A549 (cell line): ENCODE measurements at regions not wholly inside any gene's neighbourhood (a gene's known extent, or its start where the extent isn't known, plus 50 kb on each side); places are given as distances from the start of the nearest gene placed in this dataset.

Source experiments
- ATAC-seq, 2 experiments: fragments of 200-7000 bp in 1 of 2; fragments of >200 bp in 1 of 2; cut with Nextera tagmentation in 1 of 2; cut with Tn5 transposase in 1 of 2; 3 replicates each; pipeline versions ENCODE4 v1.8.0 to v1.9.1; 2018 to 2020; ENCODE audit warnings: mild to moderate bottlenecking in 1 of 2, moderate library complexity in 1 of 2
- CTCF ChIA-PET: fragments of 300-600 bp; sonication (Branson Sonifier 250); formaldehyde crosslinking; extraction: SDS; loops from one replicate; lab custom pipeline; 2021; ENCODE audit warnings: antibody characterized with exemption, inconsistent platforms; lab: Yijun Ruan, JAX
- POLR2A ChIA-PET: fragments of 350-600 bp; formaldehyde crosslinking; extraction: SDS; loops from one replicate; lab custom pipeline; 2021; ENCODE audit warnings: antibody characterized with exemption, inconsistent platforms; lab: Yijun Ruan, JAX
- DNase-seq, 2 experiments: peaks; one replicate each; pipeline versions ENCODE4 v3.0.0 to v3.0.0-alpha.2; 2011 to 2016; ENCODE audit warnings: low read depth in 1 of 2, low spot score in 1 of 2
- FAIRE-seq: peaks from 2 replicates; lab custom pipeline; 2011; peaks lifted over from hg19 to GRCh38; lab: Jason Lieb, UNC
- H3K27ac ChIP-seq, 2 experiments: fragments of >200 bp; sonication (Bioruptor Twin); formaldehyde crosslinking; 3 replicates each; pipeline ENCODE4 v1.5.1; 2016 to 2017
- H3K4me1 ChIP-seq: fragments of >200 bp; sonication (Bioruptor Twin); formaldehyde crosslinking; 3 replicates; pipeline ENCODE4 v1.6.1; 2016
- H3K4me2 ChIP-seq: fragments of >200 bp; sonication (Bioruptor Twin); formaldehyde crosslinking; 3 replicates; pipeline ENCODE4 v1.6.1; 2016
- H3K4me3 ChIP-seq: fragments of >200 bp; sonication (Bioruptor Twin); formaldehyde crosslinking; 3 replicates; pipeline ENCODE4 v1.5.1; 2016
- H3K9me3 ChIP-seq: fragments of >200 bp; sonication (Bioruptor Twin); formaldehyde crosslinking; 3 replicates; pipeline ENCODE4 v1.6.1; 2016
- CHD2 ChIP-seq: fragments of 150-350 bp; IDR thresholded peaks from 2 replicates; pipeline ENCODE4 v1.6.1; 2014; ENCODE audit warnings: low read length; ENCODE audit not compliant: partially characterized antibody
- CHD4 ChIP-seq: fragments of 200-600 bp; sonication (generic); IDR thresholded peaks from 2 replicates; pipeline ENCODE4 v1.6.1; 2016; ENCODE audit warnings: antibody characterized with exemption, mild to moderate bottlenecking, borderline replicate concordance
- EHMT2 ChIP-seq: fragments of 200-600 bp; sonication (generic); IDR thresholded peaks from 2 replicates; pipeline ENCODE4 v1.6.1; 2016; ENCODE audit warnings: antibody characterized with exemption, low read depth, mild to moderate bottlenecking, moderate library complexity
- EP300 ChIP-seq, 2 experiments: fragments of >200 bp; sonication (Bioruptor Twin); formaldehyde crosslinking; IDR thresholded peaks; 2 replicates in 1 of 2; 3 replicates in 1 of 2; pipeline ENCODE4 v1.6.1; 2016 to 2017
- FOXS1 ChIP-seq: fragments of 250-450 bp; sonication (Bioruptor Pico); IDR thresholded peaks from 2 replicates; pipeline ENCODE4 v1.5.0; 2020; ENCODE audit warnings: mild to moderate bottlenecking, moderate library complexity
- KDM1A ChIP-seq: fragments of 200-600 bp; sonication (generic); IDR thresholded peaks from 2 replicates; pipeline ENCODE4 v1.6.1; 2016; ENCODE audit warnings: low read depth, mild to moderate bottlenecking
- KDM5A ChIP-seq: fragments of 200-600 bp; sonication (generic); IDR thresholded peaks from 2 replicates; pipeline ENCODE4 v1.6.1; 2016; ENCODE audit warnings: antibody characterized with exemption, mild to moderate bottlenecking
- MAFK ChIP-seq: fragments of 450-650 bp; IDR thresholded peaks from 2 replicates; pipeline ENCODE4 v1.6.1; 2014; ENCODE audit not compliant: partially characterized antibody
- MYC ChIP-seq: IDR thresholded peaks from 2 replicates; pipeline ENCODE4 v1.6.1; 2012; ENCODE audit warnings: mild to moderate bottlenecking, inconsistent platforms, low read length, improper control_type of control experiment, borderline replicate concordance
- NR3C1 ChIP-seq: fragments of >200 bp; sonication (Bioruptor Twin); formaldehyde crosslinking; IDR thresholded peaks from 3 replicates; pipeline ENCODE4 v1.6.1; 2017
- POLR2AphosphoS2 ChIP-seq: conservative IDR thresholded peaks from 2 replicates; pipeline ENCODE4 v1.6.1; 2012; ENCODE audit warnings: low read length, improper control_type of control experiment, inconsistent platforms
- RARB ChIP-seq: fragments of 250-450 bp; sonication (Bioruptor Pico); IDR thresholded peaks from 2 replicates; pipeline ENCODE4 v1.8.0; 2021; ENCODE audit warnings: mild to moderate bottlenecking, moderate library complexity
- RFX5 ChIP-seq: fragments of 450-650 bp; IDR thresholded peaks from 2 replicates; pipeline ENCODE4 v1.7.1; 2014; ENCODE audit warnings: antibody characterized with exemption, mild to moderate bottlenecking, moderate library complexity
- RNF2 ChIP-seq: fragments of 200-600 bp; sonication (generic); IDR thresholded peaks from 2 replicates; pipeline ENCODE4 v1.6.1; 2016; ENCODE audit warnings: low read depth, mild to moderate bottlenecking, antibody characterized with exemption, moderate library complexity, borderline replicate concordance
- SMC3 ChIP-seq: fragments of >200 bp; sonication (Bioruptor Twin); formaldehyde crosslinking; IDR thresholded peaks from 3 replicates; pipeline ENCODE4 v1.6.1; 2018; ENCODE audit warnings: inconsistent platforms
- ZC3H11A ChIP-seq: fragments of 450-650 bp; IDR thresholded peaks from 2 replicates; pipeline ENCODE4 v1.6.1; 2014; ENCODE audit warnings: antibody characterized with exemption, mild to moderate bottlenecking
- WGBS: methylation state at CpG from one replicate; pipeline ENCODE4 v1.1.6; 2017; ENCODE audit errors: missing lambda C conversion rate; 5-methylcytosine and 5-hydroxymethylcytosine counted together
- TF ChIP-seq, protein P1 (sequence below): IDR thresholded peaks from 2 replicates; pipeline ENCODE4 v1.6.1; 2012
- TF ChIP-seq, protein P2 (sequence below): fragments of >200 bp; sonication (Bioruptor Twin); formaldehyde crosslinking; IDR thresholded peaks from 3 replicates; pipeline ENCODE4 v1.5.1; 2016
- TF ChIP-seq, protein P3 (sequence below): fragments of 250-450 bp; sonication (Bioruptor Pico); IDR thresholded peaks from 2 replicates; pipeline ENCODE4 v1.5.0; 2021; ENCODE audit warnings: mild to moderate bottlenecking, moderate library complexity, borderline replicate concordance

DNA sequence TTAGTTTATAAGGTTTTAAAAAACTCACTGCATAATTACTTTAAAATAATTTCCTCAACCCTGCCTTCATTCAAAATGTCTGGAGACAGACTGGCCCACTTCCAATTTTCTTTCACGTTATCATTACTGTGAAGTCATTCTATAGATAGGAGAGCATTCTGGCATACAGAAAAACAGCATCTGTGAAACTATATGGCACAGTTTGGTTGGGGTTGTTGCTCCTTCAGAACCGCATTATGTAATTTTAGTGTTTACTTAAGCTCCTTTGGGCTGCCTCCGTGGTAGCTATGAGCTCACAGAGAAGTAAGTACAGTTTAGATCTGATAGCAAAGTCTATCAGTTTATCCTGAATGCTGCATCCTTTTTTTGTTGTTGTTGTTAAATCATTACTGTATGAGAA, 104.3 kb downstream of the KCNRG start (continued):
- TF ChIP-seq FOXS1 (CRISPR knock-in tag) (no peak), KDM1A (no peak)
- TF ChIP-seq, all 56 proteins: peak for 0

DNA sequence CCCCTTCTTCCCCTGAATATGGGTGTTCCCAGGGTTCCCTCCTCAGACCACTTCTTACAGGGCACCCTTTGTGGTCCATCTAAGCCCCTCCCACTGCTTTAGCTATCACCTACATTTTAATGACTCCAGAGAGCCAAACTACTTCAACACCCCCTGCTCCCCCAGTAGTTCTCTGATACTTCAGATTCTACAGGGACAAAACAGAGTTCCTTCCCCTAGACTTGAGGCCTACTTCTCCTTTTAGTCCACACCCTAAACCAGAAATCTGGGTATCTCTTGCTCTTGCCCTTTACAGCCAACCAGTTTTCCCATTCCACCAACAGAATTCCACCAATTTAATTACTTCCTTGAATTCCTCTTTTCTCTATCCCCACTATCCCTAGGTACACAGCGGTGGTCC, 107.2 kb downstream of the KCNRG start:
- CTCF ChIA-PET = no interaction called here
- H3K4me2 ChIP-seq = no peak overlapping the region
- H3K4me3 ChIP-seq = no peak overlapping the region
- H3K9me3 ChIP-seq = no peaks in the 10 kb centered on the region
- FAIRE-seq (no peak), DNase-seq (no peak), ATAC-seq (no peak)
- TF ChIP-seq KDM5A (no peak), CHD4 (no peak), EHMT2 (no peak), NR3C1 (no peak), ZC3H11A (no peak), CHD2 (no peak), RARB (no peak)
- TF ChIP-seq, protein P1, sequence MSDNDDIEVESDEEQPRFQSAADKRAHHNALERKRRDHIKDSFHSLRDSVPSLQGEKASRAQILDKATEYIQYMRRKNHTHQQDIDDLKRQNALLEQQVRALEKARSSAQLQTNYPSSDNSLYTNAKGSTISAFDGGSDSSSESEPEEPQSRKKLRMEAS = no peak
- TF ChIP-seq, protein P2, sequence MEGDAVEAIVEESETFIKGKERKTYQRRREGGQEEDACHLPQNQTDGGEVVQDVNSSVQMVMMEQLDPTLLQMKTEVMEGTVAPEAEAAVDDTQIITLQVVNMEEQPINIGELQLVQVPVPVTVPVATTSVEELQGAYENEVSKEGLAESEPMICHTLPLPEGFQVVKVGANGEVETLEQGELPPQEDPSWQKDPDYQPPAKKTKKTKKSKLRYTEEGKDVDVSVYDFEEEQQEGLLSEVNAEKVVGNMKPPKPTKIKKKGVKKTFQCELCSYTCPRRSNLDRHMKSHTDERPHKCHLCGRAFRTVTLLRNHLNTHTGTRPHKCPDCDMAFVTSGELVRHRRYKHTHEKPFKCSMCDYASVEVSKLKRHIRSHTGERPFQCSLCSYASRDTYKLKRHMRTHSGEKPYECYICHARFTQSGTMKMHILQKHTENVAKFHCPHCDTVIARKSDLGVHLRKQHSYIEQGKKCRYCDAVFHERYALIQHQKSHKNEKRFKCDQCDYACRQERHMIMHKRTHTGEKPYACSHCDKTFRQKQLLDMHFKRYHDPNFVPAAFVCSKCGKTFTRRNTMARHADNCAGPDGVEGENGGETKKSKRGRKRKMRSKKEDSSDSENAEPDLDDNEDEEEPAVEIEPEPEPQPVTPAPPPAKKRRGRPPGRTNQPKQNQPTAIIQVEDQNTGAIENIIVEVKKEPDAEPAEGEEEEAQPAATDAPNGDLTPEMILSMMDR = no peak
- H3K27ac ChIP-seq = no peak overlapping the region
- POLR2A ChIA-PET = no interaction called here
- H3K4me1 ChIP-seq = peaks cover 14% of the 10 kb centered on the region; the same call in 2 of the 3 replicates
- 100% methylated on average over 1 of the region's 1 CpG for whole genome bisulfite sequencing

DNA sequence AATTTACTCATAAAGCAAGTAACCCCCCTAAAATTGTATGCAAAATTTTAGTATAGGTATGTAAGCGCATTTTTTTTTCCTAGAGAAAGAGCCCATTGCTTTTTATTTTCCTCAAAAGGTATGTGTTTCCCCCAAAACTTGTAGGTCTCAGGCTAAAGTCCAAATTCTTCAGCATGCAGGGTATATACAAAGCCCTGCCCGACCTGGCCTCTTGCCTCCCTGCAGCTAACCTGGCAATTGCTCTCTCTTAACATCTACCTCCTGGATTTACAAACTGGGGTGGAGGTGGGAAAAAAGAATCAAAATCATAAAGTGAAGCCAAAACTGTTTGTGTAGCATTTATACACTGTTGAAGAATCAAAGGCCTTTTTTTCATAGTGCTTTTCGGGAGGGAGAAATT, 107.8 kb downstream of the KCNRG start:
- CTCF ChIA-PET = interaction anchor here (1.0 kb wide), 1 partner anchor 125 kb away, joined by 3 read pairs; no protein-coding TSS in a partner anchor
- WGBS = 81% methylated on average over 3 of the region's 3 CpGs
- no peak overlapping the region for H3K4me3 ChIP-seq
- DNase-seq (no peak), ATAC-seq (no peak), FAIRE-seq (no peak)
- H3K4me2 ChIP-seq = peak overlapping the region; percentile 91
- POLR2A ChIA-PET = interaction anchor here (2.7 kb wide), 1 partner anchor 41 kb away, joined by 21 read pairs; no protein-coding TSS in a partner anchor
- no peaks in the 10 kb centered on the region for H3K9me3 ChIP-seq
- H3K27ac ChIP-seq = no peak overlapping the region; a peak in 1 of 6 replicates
- TF ChIP-seq RNF2 = no peak
- TF ChIP-seq, protein P3, sequence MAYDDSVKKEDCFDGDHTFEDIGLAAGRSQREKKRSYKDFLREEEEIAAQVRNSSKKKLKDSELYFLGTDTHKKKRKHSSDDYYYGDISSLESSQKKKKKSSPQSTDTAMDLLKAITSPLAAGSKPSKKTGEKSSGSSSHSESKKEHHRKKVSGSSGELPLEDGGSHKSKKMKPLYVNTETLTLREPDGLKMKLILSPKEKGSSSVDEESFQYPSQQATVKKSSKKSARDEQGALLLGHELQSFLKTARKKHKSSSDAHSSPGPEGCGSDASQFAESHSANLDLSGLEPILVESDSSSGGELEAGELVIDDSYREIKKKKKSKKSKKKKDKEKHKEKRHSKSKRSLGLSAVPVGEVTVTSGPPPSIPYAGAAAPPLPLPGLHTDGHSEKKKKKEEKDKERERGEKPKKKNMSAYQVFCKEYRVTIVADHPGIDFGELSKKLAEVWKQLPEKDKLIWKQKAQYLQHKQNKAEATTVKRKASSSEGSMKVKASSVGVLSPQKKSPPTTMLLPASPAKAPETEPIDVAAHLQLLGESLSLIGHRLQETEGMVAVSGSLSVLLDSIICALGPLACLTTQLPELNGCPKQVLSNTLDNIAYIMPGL (CRISPR knock-in tag) = no peak
- no peak for TF ChIP-seq RFX5
- no peak for TF ChIP-seq MAFK
- TF ChIP-seq CHD2 = no peak
- TF ChIP-seq KDM1A = no peak
- TF ChIP-seq MYC = no peak
- no peak for TF ChIP-seq POLR2AphosphoS2
- TF ChIP-seq EP300 (IDR thresholded peaks at IDR 0.05) = no peak
- no peak for TF ChIP-seq SMC3
- H3K4me1 ChIP-seq = peaks cover 14% of the 10 kb centered on the region; the same call in 2 of the 3 replicates
